K562 (cell line): ENCODE measurements at regions not wholly inside any gene's neighbourhood (a gene's known extent, or its start where the extent isn't known, plus 50 kb on each side); places are given as distances from the start of the nearest gene placed in this dataset.

ENCODE experiments used
- EWSR1 ChIP-seq: fragments of 450-650 bp; IDR thresholded peaks from 2 replicates; pipeline ENCODE4 v1.6.1; 2018; ENCODE audit warnings: borderline replicate concordance, mild to moderate bottlenecking, low read depth, moderate library complexity; ENCODE audit not compliant: partially characterized antibody
- GABPA ChIP-seq: fragments of 200-800 bp; sonication (Bioruptor generic); conservative IDR thresholded peaks from 2 replicates; pipeline ENCODE4 v1.6.1; 2016; ENCODE audit warnings: low read depth, missing genetic modification characterization, missing compliant biosample characterization
- IRF2 ChIP-seq: sonication (generic); formaldehyde crosslinking; IDR thresholded peaks from 2 replicates; pipeline ENCODE4 v1.8.1; 2022; ENCODE audit warnings: mild to moderate bottlenecking, missing genetic modification reagents
- NCOA4 ChIP-seq: fragments of 450-650 bp; IDR thresholded peaks from 2 replicates; pipeline ENCODE4 v1.6.1; 2018; ENCODE audit warnings: mild to moderate bottlenecking; ENCODE audit not compliant: partially characterized antibody
- POLR2B ChIP-seq: fragments of 450-650 bp; IDR thresholded peaks from 2 replicates; pipeline ENCODE4 v1.6.1; 2018; ENCODE audit warnings: low read depth; ENCODE audit not compliant: partially characterized antibody
- SMARCE1 ChIP-seq: fragments of 450-650 bp; IDR thresholded peaks from 2 replicates; pipeline ENCODE4 v1.7.1; 2016; ENCODE audit warnings: mild to moderate bottlenecking
- SP1 ChIP-seq: sonication (generic); formaldehyde crosslinking; IDR thresholded peaks from 2 replicates; pipeline ENCODE4 v1.8.1; 2022; ENCODE audit warnings: mild to moderate bottlenecking, missing genetic modification reagents
- STAT5A ChIP-seq: IDR thresholded peaks from 2 replicates; pipeline ENCODE4 v1.6.1; 2012; ENCODE audit warnings: low read length, inconsistent platforms, borderline replicate concordance
- YBX1 ChIP-seq: fragments of 450-650 bp; IDR thresholded peaks from 2 replicates; pipeline ENCODE4 v1.7.1; 2016; ENCODE audit warnings: mild to moderate bottlenecking
- YY1 ChIP-seq, 3 experiments: IDR thresholded peaks; 2 replicates each; pipeline ENCODE4 v1.6.1; 2011; ENCODE audit warnings: low read length in 2 of 3, mild to moderate bottlenecking in 2 of 3, moderate library complexity in 2 of 3, borderline replicate concordance in 1 of 3, control low read depth in 1 of 3, low read depth in 1 of 3; ENCODE audit not compliant: insufficient read depth in 3 of 3, insufficient replicate concordance in 2 of 3, control insufficient read depth in 1 of 3, insufficient read length in 1 of 3; ENCODE audit errors: extremely low read depth in 1 of 3
- ZBTB8A ChIP-seq: fragments of 450-650 bp; IDR thresholded peaks from 2 replicates; pipeline ENCODE4 v1.6.1; 2018; ENCODE audit warnings: mild to moderate bottlenecking, moderate library complexity; ENCODE audit not compliant: partially characterized antibody
- ZC3H11A ChIP-seq: IDR thresholded peaks from 2 replicates; pipeline ENCODE4 v1.6.1; 2012; ENCODE audit warnings: low read depth, low read length, improper control_type of control experiment
- ZNF217 ChIP-seq: sonication (generic); formaldehyde crosslinking; IDR thresholded peaks from 2 replicates; pipeline ENCODE4 v1.8.0; 2022; ENCODE audit warnings: mild to moderate bottlenecking, missing genetic modification reagents
- ZNF347 ChIP-seq: fragments of 450-650 bp; formaldehyde crosslinking; IDR thresholded peaks from 2 replicates; pipeline ENCODE4 v1.4.0; 2020; ENCODE audit warnings: low read depth, mild to moderate bottlenecking, moderate library complexity
- ZNF384 ChIP-seq: IDR thresholded peaks from 2 replicates; pipeline ENCODE4 v1.6.1; 2012; ENCODE audit warnings: low read depth, low read length, improper control_type of control experiment
- ZNF644 ChIP-seq: fragments of 200-800 bp; sonication (Bioruptor generic); IDR thresholded peaks from 2 replicates; pipeline ENCODE4 v1.6.1; 2016; ENCODE audit warnings: low read depth, missing genetic modification characterization, missing compliant biosample characterization
- TF ChIP-seq, protein P1 (sequence below): fragments of 450-650 bp; IDR thresholded peaks from 2 replicates; pipeline ENCODE4 v1.6.1; 2016; ENCODE audit warnings: low read depth, mild to moderate bottlenecking, moderate library complexity
- TF ChIP-seq, protein P2 (sequence below): fragments of 450-650 bp; IDR thresholded peaks from 2 replicates; pipeline ENCODE4 v1.7.0; 2016; ENCODE audit warnings: borderline replicate concordance
- TF ChIP-seq, protein P3 (sequence below), 2 experiments: fragments of 150-350 bp in 1 of 2; IDR thresholded peaks; 2 replicates each; pipeline ENCODE4 v1.6.1; 2012 to 2016; ENCODE audit warnings: low read depth in 2 of 2, low read length in 2 of 2, mild to moderate bottlenecking in 1 of 2, moderate library complexity in 1 of 2
- TF ChIP-seq, protein P4 (sequence below): fragments of 250-450 bp; sonication (Bioruptor Pico); IDR thresholded peaks from 2 replicates; pipeline ENCODE4 v1.8.0; 2021; ENCODE audit warnings: borderline replicate concordance, mild to moderate bottlenecking, moderate library complexity; ENCODE audit not compliant: poor library complexity, severe bottlenecking

DNA sequence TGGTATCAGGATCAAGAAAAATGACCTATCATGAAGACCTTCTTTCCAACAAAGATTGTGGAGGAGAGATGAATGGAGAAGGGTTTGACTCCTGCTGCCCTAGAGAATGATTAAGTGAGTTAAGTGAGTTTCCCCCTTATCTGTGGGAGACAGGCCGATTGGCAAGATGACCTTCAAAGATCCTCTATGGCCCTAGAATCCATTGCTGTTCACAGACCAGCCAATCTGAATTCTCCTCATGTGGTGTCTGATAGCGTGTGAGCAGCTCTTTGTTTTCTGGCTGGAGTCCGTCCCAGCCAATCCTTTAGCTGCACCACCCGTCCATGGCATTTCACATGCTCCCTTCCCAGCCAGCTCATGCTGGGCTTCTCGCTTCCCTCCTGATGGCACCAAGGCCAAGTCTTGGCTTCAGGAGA is 79.4 kb downstream of the MARCHF4 start (continued):
- no peak for TF ChIP-seq EWSR1
- no peak for TF ChIP-seq GABPA (tag)
- no peak for TF ChIP-seq ZBTB8A
- TF ChIP-seq, protein P1, sequence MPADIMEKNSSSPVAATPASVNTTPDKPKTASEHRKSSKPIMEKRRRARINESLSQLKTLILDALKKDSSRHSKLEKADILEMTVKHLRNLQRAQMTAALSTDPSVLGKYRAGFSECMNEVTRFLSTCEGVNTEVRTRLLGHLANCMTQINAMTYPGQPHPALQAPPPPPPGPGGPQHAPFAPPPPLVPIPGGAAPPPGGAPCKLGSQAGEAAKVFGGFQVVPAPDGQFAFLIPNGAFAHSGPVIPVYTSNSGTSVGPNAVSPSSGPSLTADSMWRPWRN = peak; percentile 54; the same call in 1 of the 2 replicates
- peak; percentile 65; the same call in 1 of the 2 replicates for TF ChIP-seq SMARCE1
- no peak for TF ChIP-seq POLR2B
- TF ChIP-seq, protein P2, sequence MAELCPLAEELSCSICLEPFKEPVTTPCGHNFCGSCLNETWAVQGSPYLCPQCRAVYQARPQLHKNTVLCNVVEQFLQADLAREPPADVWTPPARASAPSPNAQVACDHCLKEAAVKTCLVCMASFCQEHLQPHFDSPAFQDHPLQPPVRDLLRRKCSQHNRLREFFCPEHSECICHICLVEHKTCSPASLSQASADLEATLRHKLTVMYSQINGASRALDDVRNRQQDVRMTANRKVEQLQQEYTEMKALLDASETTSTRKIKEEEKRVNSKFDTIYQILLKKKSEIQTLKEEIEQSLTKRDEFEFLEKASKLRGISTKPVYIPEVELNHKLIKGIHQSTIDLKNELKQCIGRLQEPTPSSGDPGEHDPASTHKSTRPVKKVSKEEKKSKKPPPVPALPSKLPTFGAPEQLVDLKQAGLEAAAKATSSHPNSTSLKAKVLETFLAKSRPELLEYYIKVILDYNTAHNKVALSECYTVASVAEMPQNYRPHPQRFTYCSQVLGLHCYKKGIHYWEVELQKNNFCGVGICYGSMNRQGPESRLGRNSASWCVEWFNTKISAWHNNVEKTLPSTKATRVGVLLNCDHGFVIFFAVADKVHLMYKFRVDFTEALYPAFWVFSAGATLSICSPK = no peak
- no peak for TF ChIP-seq ZNF347
- TF ChIP-seq YBX1 = no peak
- no peak for TF ChIP-seq YY1 (IDR thresholded peaks at IDR 0.05; ENCODE audit: borderline replicate concordance in 1 of 3, control insufficient read depth in 1 of 3, extremely low read depth in 1 of 3, insufficient read depth in 3 of 3, insufficient read length in 1 of 3, insufficient replicate concordance in 2 of 3, low read depth in 1 of 3, low read length in 2 of 3)
- no peak for TF ChIP-seq ZC3H11A
- peak; percentile 38; the same call in 1 of the 2 replicates for TF ChIP-seq STAT5A
- TF ChIP-seq ZNF384 = no peak
- TF ChIP-seq NCOA4 = no peak
- TF ChIP-seq, protein P3, sequence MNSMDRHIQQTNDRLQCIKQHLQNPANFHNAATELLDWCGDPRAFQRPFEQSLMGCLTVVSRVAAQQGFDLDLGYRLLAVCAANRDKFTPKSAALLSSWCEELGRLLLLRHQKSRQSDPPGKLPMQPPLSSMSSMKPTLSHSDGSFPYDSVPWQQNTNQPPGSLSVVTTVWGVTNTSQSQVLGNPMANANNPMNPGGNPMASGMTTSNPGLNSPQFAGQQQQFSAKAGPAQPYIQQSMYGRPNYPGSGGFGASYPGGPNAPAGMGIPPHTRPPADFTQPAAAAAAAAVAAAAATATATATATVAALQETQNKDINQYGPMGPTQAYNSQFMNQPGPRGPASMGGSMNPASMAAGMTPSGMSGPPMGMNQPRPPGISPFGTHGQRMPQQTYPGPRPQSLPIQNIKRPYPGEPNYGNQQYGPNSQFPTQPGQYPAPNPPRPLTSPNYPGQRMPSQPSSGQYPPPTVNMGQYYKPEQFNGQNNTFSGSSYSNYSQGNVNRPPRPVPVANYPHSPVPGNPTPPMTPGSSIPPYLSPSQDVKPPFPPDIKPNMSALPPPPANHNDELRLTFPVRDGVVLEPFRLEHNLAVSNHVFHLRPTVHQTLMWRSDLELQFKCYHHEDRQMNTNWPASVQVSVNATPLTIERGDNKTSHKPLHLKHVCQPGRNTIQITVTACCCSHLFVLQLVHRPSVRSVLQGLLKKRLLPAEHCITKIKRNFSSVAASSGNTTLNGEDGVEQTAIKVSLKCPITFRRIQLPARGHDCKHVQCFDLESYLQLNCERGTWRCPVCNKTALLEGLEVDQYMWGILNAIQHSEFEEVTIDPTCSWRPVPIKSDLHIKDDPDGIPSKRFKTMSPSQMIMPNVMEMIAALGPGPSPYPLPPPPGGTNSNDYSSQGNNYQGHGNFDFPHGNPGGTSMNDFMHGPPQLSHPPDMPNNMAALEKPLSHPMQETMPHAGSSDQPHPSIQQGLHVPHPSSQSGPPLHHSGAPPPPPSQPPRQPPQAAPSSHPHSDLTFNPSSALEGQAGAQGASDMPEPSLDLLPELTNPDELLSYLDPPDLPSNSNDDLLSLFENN (IDR thresholded peaks at IDR 0.05; ENCODE audit: low read depth in 2 of 2, low read length in 2 of 2) = no peak
- TF ChIP-seq SP1 (CRISPR knock-in tag) = peak; percentile 46; the same call in 1 of the 2 replicates
- TF ChIP-seq IRF2 (CRISPR knock-in tag) = no peak
- TF ChIP-seq, protein P4, sequence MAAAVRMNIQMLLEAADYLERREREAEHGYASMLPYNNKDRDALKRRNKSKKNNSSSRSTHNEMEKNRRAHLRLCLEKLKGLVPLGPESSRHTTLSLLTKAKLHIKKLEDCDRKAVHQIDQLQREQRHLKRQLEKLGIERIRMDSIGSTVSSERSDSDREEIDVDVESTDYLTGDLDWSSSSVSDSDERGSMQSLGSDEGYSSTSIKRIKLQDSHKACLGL (CRISPR knock-in tag) = no peak
- peak; percentile 54; the same call in 1 of the 2 replicates for TF ChIP-seq ZNF644 (tag)
- no peak for TF ChIP-seq ZNF217
